SU-DHL-6 (cell line): ENCODE measurements at regions not wholly inside any gene's neighbourhood (a gene's known extent, or its start where the extent isn't known, plus 50 kb on each side); places are given as distances from the start of the nearest gene placed in this dataset.

Experiments used
- EZH2phosphoT487 ChIP-seq: fragments of 200-600 bp; sonication (generic), shearing (Covaris generic); conservative IDR thresholded peaks from 2 replicates; pipeline ENCODE4 v1.6.1; 2018; ENCODE audit warnings: mild to moderate bottlenecking, antibody characterized with exemption, low read length, moderate library complexity, mixed read lengths
- TF ChIP-seq, protein P1 (sequence below): fragments of 200-600 bp; sonication (generic); IDR thresholded peaks from one replicate; pipeline ENCODE4 v1.5.1; 2017; ENCODE audit warnings: antibody characterized with exemption, mild to moderate bottlenecking, low read length, moderate library complexity; ENCODE audit not compliant: insufficient read depth, poor library complexity, severe bottlenecking

GRCh38 chr19:28388988-28389387, 824.0 kb downstream of the UQCRFS1 start:
- TF ChIP-seq, protein P1, sequence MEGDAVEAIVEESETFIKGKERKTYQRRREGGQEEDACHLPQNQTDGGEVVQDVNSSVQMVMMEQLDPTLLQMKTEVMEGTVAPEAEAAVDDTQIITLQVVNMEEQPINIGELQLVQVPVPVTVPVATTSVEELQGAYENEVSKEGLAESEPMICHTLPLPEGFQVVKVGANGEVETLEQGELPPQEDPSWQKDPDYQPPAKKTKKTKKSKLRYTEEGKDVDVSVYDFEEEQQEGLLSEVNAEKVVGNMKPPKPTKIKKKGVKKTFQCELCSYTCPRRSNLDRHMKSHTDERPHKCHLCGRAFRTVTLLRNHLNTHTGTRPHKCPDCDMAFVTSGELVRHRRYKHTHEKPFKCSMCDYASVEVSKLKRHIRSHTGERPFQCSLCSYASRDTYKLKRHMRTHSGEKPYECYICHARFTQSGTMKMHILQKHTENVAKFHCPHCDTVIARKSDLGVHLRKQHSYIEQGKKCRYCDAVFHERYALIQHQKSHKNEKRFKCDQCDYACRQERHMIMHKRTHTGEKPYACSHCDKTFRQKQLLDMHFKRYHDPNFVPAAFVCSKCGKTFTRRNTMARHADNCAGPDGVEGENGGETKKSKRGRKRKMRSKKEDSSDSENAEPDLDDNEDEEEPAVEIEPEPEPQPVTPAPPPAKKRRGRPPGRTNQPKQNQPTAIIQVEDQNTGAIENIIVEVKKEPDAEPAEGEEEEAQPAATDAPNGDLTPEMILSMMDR = no peak
- TF ChIP-seq EZH2phosphoT487 = no peak
